ENCODE measurements at regions not wholly inside any gene's neighbourhood (a gene's known extent, or its start where the extent isn't known, plus 50 kb on each side); places are given as distances from the start of the nearest gene placed in this dataset.

GRCh38 chr13:40470660-40471059, 195.8 kb downstream of the FOXO1 start:
- no peak for DNase-seq (ENCODE audit: extremely low spot score)
- POLR2A ChIA-PET, result no interaction called here
- TF ChIP-seq NFRKB (IDR thresholded peaks at IDR 0.05) (no peak), FOXA1 (IDR thresholded peaks at IDR 0.05) (no peak), L3MBTL2 (conservative IDR thresholded peaks at IDR 0.05) (no peak), BHLHE40 (IDR thresholded peaks at IDR 0.05; ENCODE audit: borderline replicate concordance) (no peak), HDGF (IDR thresholded peaks at IDR 0.05; ENCODE audit: borderline replicate concordance) (no peak), PKNOX1 (IDR thresholded peaks at IDR 0.05) (no peak)
- CTCF ChIA-PET, result no interaction called here

DNA sequence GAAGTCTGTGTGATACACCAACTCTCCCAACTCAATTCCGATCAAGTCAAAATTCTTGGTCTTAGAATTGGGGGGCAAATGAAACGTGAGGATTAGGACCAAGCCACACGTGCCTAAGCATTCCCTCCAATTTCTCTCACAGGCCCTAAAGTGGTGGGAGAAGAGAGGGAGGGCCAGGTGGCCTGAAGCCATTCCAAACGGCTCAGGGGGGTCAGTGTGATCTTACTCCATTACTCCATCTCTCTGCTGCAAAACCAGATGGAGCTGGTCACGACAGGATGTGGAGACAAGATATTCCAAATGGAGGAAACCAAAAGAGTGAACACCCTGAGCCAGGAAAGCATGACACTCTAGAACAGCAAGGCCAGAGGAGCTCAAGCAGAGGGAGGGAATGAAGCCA, 195.4 kb downstream of the FOXO1 start:
- ChIA-PET POLR2A (no interaction called here), CTCF (no interaction called here)
- DNase-seq (ENCODE audit: extremely low spot score), result no peak
- TF ChIP-seq BHLHE40 (IDR thresholded peaks at IDR 0.05; ENCODE audit: borderline replicate concordance) (no peak), SP1 (IDR thresholded peaks at IDR 0.05) (no peak), LEF1 (IDR thresholded peaks at IDR 0.05; ENCODE audit: borderline replicate concordance) (no peak), SUZ12 (IDR thresholded peaks at IDR 0.05) (no peak), TARDBP (IDR thresholded peaks at IDR 0.05) (no peak)

- TF ChIP-seq SUZ12 (IDR thresholded peaks at IDR 0.05) (no peak), LEF1 (IDR thresholded peaks at IDR 0.05; ENCODE audit: borderline replicate concordance) (no peak), ZNF384 (IDR thresholded peaks at IDR 0.05) (no peak), FOXK2 (IDR thresholded peaks at IDR 0.05) (no peak), BHLHE40 (IDR thresholded peaks at IDR 0.05; ENCODE audit: borderline replicate concordance) (no peak), ELF4 (IDR thresholded peaks at IDR 0.05) (no peak), TARDBP (IDR thresholded peaks at IDR 0.05) (no peak), CTBP1 (IDR thresholded peaks at IDR 0.05; ENCODE audit: borderline replicate concordance) (no peak), SP1 (IDR thresholded peaks at IDR 0.05) (no peak), FOXM1 (IDR thresholded peaks at IDR 0.05; ENCODE audit: borderline replicate concordance) (no peak), HDGF (IDR thresholded peaks at IDR 0.05; ENCODE audit: borderline replicate concordance) (no peak), PKNOX1 (IDR thresholded peaks at IDR 0.05) (no peak), NFRKB (IDR thresholded peaks at IDR 0.05) (no peak)
- CTCF ChIA-PET, result no interaction called here
- POLR2A ChIA-PET, result no interaction called here
- no peak for DNase-seq (ENCODE audit: extremely low spot score)
Observed at GRCh38 chr13:40471911-40472310, 194.5 kb downstream of the FOXO1 start.

DNA sequence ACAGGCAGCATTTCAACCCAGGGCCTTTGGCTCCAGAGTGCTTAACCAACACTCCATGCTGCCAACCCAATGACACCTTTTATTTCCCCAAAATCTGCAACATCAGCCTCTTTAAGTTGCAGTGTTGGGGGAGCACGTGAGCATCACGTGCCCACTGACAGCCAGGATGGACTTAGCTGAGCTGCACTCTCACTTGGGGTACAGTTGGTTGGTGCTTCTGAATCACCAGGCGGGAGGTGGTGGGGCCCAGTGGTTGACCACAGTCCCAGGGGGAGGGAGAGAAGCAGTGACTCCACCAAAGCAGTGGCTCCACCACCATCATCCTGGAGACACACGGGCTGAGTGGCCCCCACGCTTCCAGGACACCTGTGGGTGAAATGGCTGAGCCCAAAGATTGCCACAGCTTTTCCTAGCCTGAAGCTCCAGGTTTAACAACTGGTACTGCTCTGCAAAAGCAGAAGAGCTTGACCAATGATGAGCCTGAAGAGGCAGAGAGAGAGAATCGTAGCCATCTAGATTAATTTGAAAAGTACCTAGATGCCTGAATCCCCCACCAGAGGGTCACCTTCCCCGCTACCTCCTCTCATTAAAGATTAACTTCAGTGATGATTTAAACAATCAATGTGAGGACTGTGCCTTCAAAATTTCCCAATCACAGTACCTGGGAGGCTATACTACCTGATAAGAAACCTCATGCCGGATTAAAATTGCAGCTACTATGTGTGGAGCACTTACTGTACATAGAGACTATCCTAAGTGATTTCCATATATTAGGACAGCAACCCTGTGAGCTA, 193.8 kb downstream of the FOXO1 start:
- DNase-seq (ENCODE audit: extremely low spot score), result no peak
- CTCF ChIA-PET, result no interaction called here
- POLR2A ChIA-PET, result no interaction called here
- TF ChIP-seq FOXM1 (IDR thresholded peaks at IDR 0.05; ENCODE audit: borderline replicate concordance) (no peak), SUZ12 (IDR thresholded peaks at IDR 0.05) (no peak), ZNF384 (IDR thresholded peaks at IDR 0.05) (no peak), FOXA1 (IDR thresholded peaks at IDR 0.05) (no peak), LEF1 (IDR thresholded peaks at IDR 0.05; ENCODE audit: borderline replicate concordance) (no peak), ARNT (IDR thresholded peaks at IDR 0.05) (no peak), ELF4 (IDR thresholded peaks at IDR 0.05) (no peak), TARDBP (IDR thresholded peaks at IDR 0.05) (no peak), BHLHE40 (IDR thresholded peaks at IDR 0.05; ENCODE audit: borderline replicate concordance) (no peak), HDGF (IDR thresholded peaks at IDR 0.05; ENCODE audit: borderline replicate concordance) (no peak), CTBP1 (IDR thresholded peaks at IDR 0.05; ENCODE audit: borderline replicate concordance) (no peak), SP1 (IDR thresholded peaks at IDR 0.05) (no peak), NFRKB (IDR thresholded peaks at IDR 0.05) (no peak), L3MBTL2 (conservative IDR thresholded peaks at IDR 0.05) (no peak), PKNOX1 (IDR thresholded peaks at IDR 0.05) (no peak), FOXK2 (IDR thresholded peaks at IDR 0.05) (no peak)

DNA sequence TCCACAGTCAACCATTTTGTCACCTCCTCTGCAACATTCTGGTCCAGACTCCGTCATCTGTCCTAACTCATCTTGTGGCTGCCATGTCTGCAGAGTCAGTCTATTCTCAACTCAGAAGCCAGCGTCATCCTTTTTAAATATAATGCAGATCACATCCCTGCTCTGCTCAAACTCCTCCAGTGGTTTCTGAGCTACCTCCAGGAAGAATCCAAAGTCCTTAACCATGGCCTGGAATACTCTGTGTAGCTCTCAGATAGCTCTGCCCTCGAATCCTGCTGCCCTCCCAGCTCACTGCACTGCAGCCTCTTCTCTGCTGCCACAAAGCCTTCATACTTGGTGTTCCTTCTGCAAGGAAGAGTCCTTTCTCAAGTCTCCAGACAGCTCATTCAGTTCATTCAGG, 190.8 kb downstream of the FOXO1 start:
- CTCF ChIA-PET, result no interaction called here
- POLR2A ChIA-PET, result no interaction called here
- TF ChIP-seq LEF1 (IDR thresholded peaks at IDR 0.05; ENCODE audit: borderline replicate concordance) (no peak), SP1 (IDR thresholded peaks at IDR 0.05) (no peak), HDGF (IDR thresholded peaks at IDR 0.05; ENCODE audit: borderline replicate concordance) (no peak), FOXA1 (IDR thresholded peaks at IDR 0.05) (no peak), L3MBTL2 (conservative IDR thresholded peaks at IDR 0.05) (no peak), TARDBP (IDR thresholded peaks at IDR 0.05) (no peak), SUZ12 (IDR thresholded peaks at IDR 0.05) (no peak), FOXM1 (IDR thresholded peaks at IDR 0.05; ENCODE audit: borderline replicate concordance) (no peak), FOXK2 (IDR thresholded peaks at IDR 0.05) (no peak), BHLHE40 (IDR thresholded peaks at IDR 0.05; ENCODE audit: borderline replicate concordance) (no peak), NFRKB (IDR thresholded peaks at IDR 0.05) (no peak), ZNF384 (IDR thresholded peaks at IDR 0.05) (no peak), ELF4 (IDR thresholded peaks at IDR 0.05) (no peak), ARNT (IDR thresholded peaks at IDR 0.05) (no peak), CTBP1 (IDR thresholded peaks at IDR 0.05; ENCODE audit: borderline replicate concordance) (no peak), PKNOX1 (IDR thresholded peaks at IDR 0.05) (no peak)
- DNase-seq (ENCODE audit: extremely low spot score), result no peak
